Left lung (tissue), 4 donors: ENCODE measurements at regions not wholly inside any gene's neighbourhood (a gene's known extent, or its start where the extent isn't known, plus 50 kb on each side); places are given as distances from the start of the nearest gene placed in this dataset.

ENCODE experiments used
- ATAC-seq: fragments of 200-7000 bp; cut with Tn5 transposase; one replicate; pipeline ENCODE4 v1.9.1; 2020; ENCODE audit warnings: moderate library complexity
- DNase-seq, 4 donors: peaks; one replicate each; pipeline ENCODE4 v3.0.0-alpha.2; 2013 to 2020
- H3K27ac ChIP-seq, 2 donors: fragments of 200-600 bp; sonication (generic) in 1 of 2; one replicate each; pipeline versions ENCODE4 v1.5.0 to v1.8.0; 2020 to 2021
- H3K27me3 ChIP-seq, 2 donors: fragments of 200-600 bp; sonication (generic) in 1 of 2; one replicate each; pipeline versions ENCODE4 v1.5.0 to v1.8.0; 2020 to 2021
- H3K36me3 ChIP-seq, 2 donors: fragments of 200-600 bp; sonication (generic) in 1 of 2; one replicate each; pipeline versions ENCODE4 v1.5.0 to v1.8.0; 2020 to 2021
- H3K4me1 ChIP-seq, 2 donors: fragments of 200-600 bp; one replicate each; pipeline ENCODE4 v1.8.0; 2021
- H3K4me3 ChIP-seq, 2 donors: fragments of 200-600 bp; sonication (generic) in 1 of 2; one replicate each; pipeline versions ENCODE4 v1.5.0 to v1.8.0; 2020 to 2021; ENCODE audit warnings: mild to moderate bottlenecking in 1 of 2
- H3K9me3 ChIP-seq, 2 donors: fragments of 200-600 bp; sonication (generic) in 1 of 2; one replicate each; pipeline versions ENCODE4 v1.5.0 to v1.8.0; 2020 to 2021
- intact Hi-C, 2 donors: fragments of 100-400 bp; cut with DNase I; formaldehyde crosslinking; loops; one replicate each; pipeline versions ENCODE4 v1.11.2 to v1.14.2; 2022
- TF ChIP-seq, protein P1 (sequence below), 2 donors: fragments of 200-600 bp; sonication (generic) in 1 of 2; IDR thresholded peaks; one replicate each; pipeline versions ENCODE4 v1.5.0 to v1.8.0; 2021; ENCODE audit warnings: antibody characterized with exemption in 2 of 2
- donor health status: DM: no; HTN: yes; CAD: no.
- donor health status: DM: no; HTN: no; CAD: no.

DNA sequence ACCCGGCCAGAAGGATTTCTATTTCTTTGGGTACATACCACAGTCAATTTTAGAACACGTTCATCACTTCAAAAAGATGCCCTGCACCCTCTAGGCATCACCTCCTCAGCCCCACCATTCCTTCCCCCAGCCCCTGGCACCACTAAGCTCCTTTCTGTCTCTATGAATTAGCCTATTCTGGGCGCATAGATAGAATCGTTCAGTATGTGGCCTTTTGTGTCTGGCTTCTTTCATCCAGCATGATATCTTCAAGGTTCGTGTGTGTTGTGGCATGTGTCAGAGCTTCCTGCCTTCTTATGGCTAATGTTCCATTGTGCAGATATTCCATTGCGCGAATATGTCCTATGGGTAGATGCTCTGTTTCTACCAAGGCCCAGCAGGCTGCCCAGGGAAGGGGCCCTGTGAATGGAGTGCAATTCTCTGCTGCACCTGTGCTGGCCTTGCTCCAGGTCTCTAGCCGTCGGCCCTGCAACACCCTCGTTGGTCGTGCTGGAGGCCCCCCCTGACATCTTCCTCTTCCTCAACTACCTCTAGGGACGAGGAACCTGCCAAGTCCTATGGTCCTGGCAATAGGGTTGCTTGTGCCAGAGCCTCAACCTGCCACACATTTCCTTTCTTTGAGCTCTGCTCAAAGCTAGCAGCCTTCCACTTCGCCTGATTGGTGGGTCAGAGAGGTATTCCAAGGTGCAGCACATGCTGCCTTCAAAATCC is 113.5 kb downstream of the RIPK4 start:
- Histone ChIP-seq H3K36me3 (no peaks in the 10 kb centered on the region), H3K4me1 (peaks cover 0 to 14% of the 10 kb centered on the region in 2 donors), H3K27me3 (no peaks in the 10 kb centered on the region), H3K4me3 (no peak overlapping the region), H3K9me3 (no peaks in the 10 kb centered on the region), H3K27ac (no peak overlapping the region)
- TF ChIP-seq, protein P1, sequence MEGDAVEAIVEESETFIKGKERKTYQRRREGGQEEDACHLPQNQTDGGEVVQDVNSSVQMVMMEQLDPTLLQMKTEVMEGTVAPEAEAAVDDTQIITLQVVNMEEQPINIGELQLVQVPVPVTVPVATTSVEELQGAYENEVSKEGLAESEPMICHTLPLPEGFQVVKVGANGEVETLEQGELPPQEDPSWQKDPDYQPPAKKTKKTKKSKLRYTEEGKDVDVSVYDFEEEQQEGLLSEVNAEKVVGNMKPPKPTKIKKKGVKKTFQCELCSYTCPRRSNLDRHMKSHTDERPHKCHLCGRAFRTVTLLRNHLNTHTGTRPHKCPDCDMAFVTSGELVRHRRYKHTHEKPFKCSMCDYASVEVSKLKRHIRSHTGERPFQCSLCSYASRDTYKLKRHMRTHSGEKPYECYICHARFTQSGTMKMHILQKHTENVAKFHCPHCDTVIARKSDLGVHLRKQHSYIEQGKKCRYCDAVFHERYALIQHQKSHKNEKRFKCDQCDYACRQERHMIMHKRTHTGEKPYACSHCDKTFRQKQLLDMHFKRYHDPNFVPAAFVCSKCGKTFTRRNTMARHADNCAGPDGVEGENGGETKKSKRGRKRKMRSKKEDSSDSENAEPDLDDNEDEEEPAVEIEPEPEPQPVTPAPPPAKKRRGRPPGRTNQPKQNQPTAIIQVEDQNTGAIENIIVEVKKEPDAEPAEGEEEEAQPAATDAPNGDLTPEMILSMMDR (IDR thresholded peaks at IDR 0.05), result no peak
- intact Hi-C loops, result no loop called here
- ATAC-seq (no peak), DNase-seq (no peak)

DNA sequence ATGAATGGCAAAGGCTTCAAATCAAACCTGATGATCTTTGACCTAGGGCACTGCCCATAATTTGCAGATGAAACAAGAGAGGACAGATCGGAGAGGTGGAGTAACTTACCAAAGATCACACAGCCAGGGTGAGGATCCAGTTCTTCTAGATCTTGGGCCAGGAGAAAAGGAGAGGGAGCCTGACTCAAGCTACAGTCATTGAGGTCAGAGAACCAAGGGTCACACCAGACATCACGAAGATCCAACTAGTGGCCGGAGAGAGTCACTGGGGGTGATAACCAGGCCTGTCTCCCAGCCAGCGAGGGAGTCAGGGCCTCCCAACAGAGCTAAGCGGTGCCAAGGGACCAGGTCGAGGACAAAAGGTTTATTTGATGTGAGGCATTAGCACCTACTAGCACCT is 115.0 kb downstream of the RIPK4 start:
- DNase-seq (no peak), ATAC-seq (no peak)
- H3K36me3 ChIP-seq, result no peaks in the 10 kb centered on the region
- H3K9me3 ChIP-seq, result no peaks in the 10 kb centered on the region
- no peak overlapping the region for H3K4me3 ChIP-seq
- no peaks in the 10 kb centered on the region for H3K27me3 ChIP-seq
- H3K27ac ChIP-seq, result no peak overlapping the region
- TF ChIP-seq, protein P1 (IDR thresholded peaks at IDR 0.05), result no peak
- intact Hi-C loops, result no loop called here
- peaks cover 0 to 14% of the 10 kb centered on the region in 2 donors for H3K4me1 ChIP-seq

DNA sequence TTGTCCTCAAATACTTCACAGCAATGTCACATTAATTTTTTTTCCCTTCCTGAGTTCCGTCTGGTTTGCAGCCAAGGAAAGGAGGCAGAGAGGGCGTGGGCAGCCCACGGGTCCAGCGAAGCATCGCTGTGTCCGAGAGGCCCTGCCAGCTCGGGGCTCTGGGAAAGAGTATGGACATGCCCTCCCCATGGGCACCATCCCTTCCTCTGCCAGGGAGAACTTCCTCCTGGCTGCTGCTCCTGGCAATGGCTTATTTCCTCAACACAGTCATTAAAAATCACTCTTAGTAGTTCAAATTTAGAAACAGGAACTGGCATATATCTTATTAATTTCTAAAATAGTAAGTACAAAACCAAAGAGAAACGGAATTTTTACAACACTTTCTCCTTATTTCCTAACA is 115.4 kb downstream of the RIPK4 start:
- no peak overlapping the region for H3K27ac ChIP-seq
- TF ChIP-seq, protein P1 (IDR thresholded peaks at IDR 0.05), result no peak
- intact Hi-C loops, result no loop called here
- no peaks in the 10 kb centered on the region for H3K9me3 ChIP-seq
- H3K36me3 ChIP-seq, result no peaks in the 10 kb centered on the region
- DNase-seq (no peak), ATAC-seq (peak; percentile 16)
- peaks cover 0 to 14% of the 10 kb centered on the region in 2 donors for H3K4me1 ChIP-seq
- H3K4me3 ChIP-seq, result no peak overlapping the region
- no peaks in the 10 kb centered on the region for H3K27me3 ChIP-seq

DNA sequence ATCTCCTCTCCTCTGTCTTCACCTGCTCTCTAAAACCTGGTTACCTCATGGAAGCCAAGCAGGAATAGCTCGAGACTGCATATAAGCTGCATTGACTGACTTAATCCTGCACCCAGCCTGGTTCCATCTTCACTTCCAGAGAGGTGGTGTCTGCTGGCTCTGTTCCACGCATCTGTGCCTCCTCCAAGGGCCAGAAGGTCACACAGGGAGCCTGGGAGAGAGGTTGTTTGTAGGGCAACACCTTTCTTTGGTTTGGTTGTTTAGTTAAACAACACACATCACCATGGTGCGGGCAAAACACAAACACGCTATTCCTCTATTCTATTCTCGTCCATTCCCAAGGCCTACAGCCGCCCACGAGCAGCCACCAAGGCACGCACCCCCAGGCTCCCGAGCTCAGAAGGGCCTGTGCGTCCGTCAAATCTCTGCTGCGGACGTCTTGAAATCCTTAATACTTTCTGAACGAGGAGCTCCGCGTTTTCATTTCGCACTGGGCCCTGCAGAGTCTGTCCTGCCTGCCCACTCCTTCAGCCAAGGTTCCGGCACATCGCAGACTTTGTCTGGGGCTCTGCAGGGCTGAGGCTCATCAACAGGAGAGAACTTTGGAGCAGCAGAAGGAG is 116.2 kb downstream of the RIPK4 start:
- peaks cover 0 to 14% of the 10 kb centered on the region in 2 donors for H3K4me1 ChIP-seq
- ATAC-seq, result no peak
- TF ChIP-seq, protein P1 (IDR thresholded peaks at IDR 0.05), result no peak
- no peak overlapping the region for H3K27ac ChIP-seq
- no peaks in the 10 kb centered on the region for H3K27me3 ChIP-seq
- intact Hi-C loops, result no loop called here
- H3K36me3 ChIP-seq, result no peaks in the 10 kb centered on the region
- H3K9me3 ChIP-seq, result no peaks in the 10 kb centered on the region
- no peak overlapping the region for H3K4me3 ChIP-seq
- DNase-seq, result no peak

DNA sequence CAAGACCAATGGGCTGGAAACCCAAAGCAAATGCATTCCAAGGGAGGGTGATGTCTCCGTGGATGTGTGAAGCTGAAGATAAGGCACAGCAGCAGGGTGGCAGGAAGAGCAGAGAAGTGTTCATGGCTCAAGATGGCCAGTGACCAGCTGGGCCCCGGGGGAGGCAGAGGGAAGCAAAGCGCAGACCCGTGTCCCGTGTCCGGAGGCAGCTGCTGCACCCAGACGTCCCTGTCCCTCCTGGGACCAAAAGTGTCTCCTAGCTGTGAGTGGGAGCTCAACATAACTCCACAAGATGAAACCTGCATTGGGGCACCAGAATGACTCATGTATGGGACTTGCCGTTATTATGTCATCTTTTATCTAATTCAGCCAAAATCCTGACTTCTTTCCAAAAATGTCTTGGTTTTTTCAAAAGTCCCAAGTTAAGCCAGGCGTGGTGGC is 118.2 kb downstream of the RIPK4 start:
- TF ChIP-seq, protein P1 (IDR thresholded peaks at IDR 0.05), result no peak
- H3K27ac ChIP-seq, result no peak overlapping the region
- H3K4me1 ChIP-seq, result peaks cover 0 to 14% of the 10 kb centered on the region in 2 donors
- H3K9me3 ChIP-seq, result no peaks in the 10 kb centered on the region
- no peak for DNase-seq
- no peaks in the 10 kb centered on the region for H3K36me3 ChIP-seq
- intact Hi-C loops, result no loop called here
- no peak overlapping the region for H3K4me3 ChIP-seq
- H3K27me3 ChIP-seq, result no peaks in the 10 kb centered on the region
- no peak for ATAC-seq
